Fibroblast of pulmonary artery (primary cell): ENCODE measurements at regions not wholly inside any gene's neighbourhood (a gene's known extent, or its start where the extent isn't known, plus 50 kb on each side); places are given as distances from the start of the nearest gene placed in this dataset.

Source experiments
- DNase-seq: peaks from one replicate; pipeline ENCODE4 v3.0.0-alpha.2; 2010; ENCODE audit warnings: low read depth
- H3K4me3 ChIP-seq: replicated peaks from 2 replicates; pipeline ENCODE4 v1.5.1; 2011; ENCODE audit warnings: low read depth, mild to moderate bottlenecking, control low read depth, low read length, moderate library complexity
- TF ChIP-seq, protein P1 (sequence below): IDR thresholded peaks from 2 replicates; pipeline ENCODE4 v1.5.1; 2011; ENCODE audit warnings: mild to moderate bottlenecking, control low read depth, low read length, inconsistent platforms; ENCODE audit errors: missing control alignments

- TF ChIP-seq, protein P1, sequence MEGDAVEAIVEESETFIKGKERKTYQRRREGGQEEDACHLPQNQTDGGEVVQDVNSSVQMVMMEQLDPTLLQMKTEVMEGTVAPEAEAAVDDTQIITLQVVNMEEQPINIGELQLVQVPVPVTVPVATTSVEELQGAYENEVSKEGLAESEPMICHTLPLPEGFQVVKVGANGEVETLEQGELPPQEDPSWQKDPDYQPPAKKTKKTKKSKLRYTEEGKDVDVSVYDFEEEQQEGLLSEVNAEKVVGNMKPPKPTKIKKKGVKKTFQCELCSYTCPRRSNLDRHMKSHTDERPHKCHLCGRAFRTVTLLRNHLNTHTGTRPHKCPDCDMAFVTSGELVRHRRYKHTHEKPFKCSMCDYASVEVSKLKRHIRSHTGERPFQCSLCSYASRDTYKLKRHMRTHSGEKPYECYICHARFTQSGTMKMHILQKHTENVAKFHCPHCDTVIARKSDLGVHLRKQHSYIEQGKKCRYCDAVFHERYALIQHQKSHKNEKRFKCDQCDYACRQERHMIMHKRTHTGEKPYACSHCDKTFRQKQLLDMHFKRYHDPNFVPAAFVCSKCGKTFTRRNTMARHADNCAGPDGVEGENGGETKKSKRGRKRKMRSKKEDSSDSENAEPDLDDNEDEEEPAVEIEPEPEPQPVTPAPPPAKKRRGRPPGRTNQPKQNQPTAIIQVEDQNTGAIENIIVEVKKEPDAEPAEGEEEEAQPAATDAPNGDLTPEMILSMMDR, result no peak
- DNase-seq, result no peak
- H3K4me3 ChIP-seq, result no peak overlapping the region
These were observed 134.1 kb downstream of the TEX36 start for GRCh38 chr10:125548878-125549277.

DNA sequence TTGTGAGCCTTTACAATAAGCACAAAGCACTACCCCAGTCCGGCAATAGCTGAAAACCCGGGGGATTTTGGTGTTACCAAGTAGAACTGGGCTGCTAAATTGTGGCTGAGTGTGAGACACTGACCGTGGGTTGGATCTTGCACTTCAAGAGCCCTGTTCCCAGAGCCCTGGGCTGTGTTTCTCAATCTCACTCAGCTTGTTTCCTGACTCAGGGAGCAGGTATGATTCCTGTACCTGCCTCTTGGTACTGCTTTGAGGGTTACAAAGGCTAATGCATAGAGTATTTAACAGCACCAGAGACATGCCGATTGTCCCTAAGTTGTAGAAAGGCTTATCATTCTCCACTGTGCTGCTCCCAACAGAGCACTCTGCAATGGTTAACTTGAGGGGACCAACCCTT lies 134.6 kb downstream of the TEX36 start:
- no peak overlapping the region for H3K4me3 ChIP-seq
- TF ChIP-seq, protein P1, result no peak
- no peak for DNase-seq

GRCh38 chr10:125547010-125547650 lies 135.8 kb downstream of the TEX36 start:
- TF ChIP-seq, protein P1, result no peak
- H3K4me3 ChIP-seq, result no peak overlapping the region
- no peak for DNase-seq

DNA sequence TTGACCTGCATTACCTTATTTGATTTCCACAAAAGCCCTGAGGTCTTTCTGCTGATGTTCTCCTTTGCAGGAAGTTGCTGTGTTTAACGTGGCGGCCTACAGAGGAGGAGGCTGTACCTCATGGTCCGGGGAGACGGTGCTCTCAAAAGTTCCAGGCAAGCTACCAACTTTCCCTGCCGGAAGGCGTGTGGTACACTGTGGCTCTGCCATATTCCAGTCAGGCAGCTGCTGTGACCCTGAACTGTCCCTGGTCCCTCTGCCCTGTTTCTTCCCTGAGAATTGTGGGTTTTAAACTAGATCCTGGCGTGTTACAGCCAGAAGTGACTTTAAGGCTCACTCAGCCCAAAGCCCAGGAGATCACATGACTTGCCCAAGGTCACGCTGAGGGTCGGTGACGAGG lies 139.2 kb downstream of the TEX36 start:
- DNase-seq, result no peak
- no peak overlapping the region for H3K4me3 ChIP-seq
- TF ChIP-seq, protein P1, result no peak

GRCh38 chr10:125538947-125539731 lies 143.8 kb downstream of the TEX36 start:
- TF ChIP-seq, protein P1, result no peak
- no peak for DNase-seq
- no peak overlapping the region for H3K4me3 ChIP-seq

- no peak for DNase-seq
- no peak overlapping the region for H3K4me3 ChIP-seq
These were observed 146.7 kb downstream of the TEX36 start for GRCh38 chr10:125536236-125536635.

More at GRCh38 chr10:125536236-125536635, 146.7 kb downstream of the TEX36 start:
- TF ChIP-seq, protein P1, result no peak
